Hematopoietic multipotent progenitor cell treated with erythropoietin and hydrocortisone succinate and interleukin-3 and kit ligand, for 6 days (in vitro differentiated cells): ENCODE measurements at regions not wholly inside any gene's neighbourhood (a gene's known extent, or its start where the extent isn't known, plus 50 kb on each side); places are given as distances from the start of the nearest gene placed in this dataset.
A peak's percentile ranks its signal among the peaks of the same experiment; 100 is the strongest.
"Not testable (repeated sequence)": the region's sequence is repeated elsewhere in the genome, so short reads cannot be mapped to it uniquely, and the experiment has no call there.

Experiments
- DNase-seq: peaks from one replicate; pipeline ENCODE4 v3.0.0-alpha.2; 2015

DNA sequence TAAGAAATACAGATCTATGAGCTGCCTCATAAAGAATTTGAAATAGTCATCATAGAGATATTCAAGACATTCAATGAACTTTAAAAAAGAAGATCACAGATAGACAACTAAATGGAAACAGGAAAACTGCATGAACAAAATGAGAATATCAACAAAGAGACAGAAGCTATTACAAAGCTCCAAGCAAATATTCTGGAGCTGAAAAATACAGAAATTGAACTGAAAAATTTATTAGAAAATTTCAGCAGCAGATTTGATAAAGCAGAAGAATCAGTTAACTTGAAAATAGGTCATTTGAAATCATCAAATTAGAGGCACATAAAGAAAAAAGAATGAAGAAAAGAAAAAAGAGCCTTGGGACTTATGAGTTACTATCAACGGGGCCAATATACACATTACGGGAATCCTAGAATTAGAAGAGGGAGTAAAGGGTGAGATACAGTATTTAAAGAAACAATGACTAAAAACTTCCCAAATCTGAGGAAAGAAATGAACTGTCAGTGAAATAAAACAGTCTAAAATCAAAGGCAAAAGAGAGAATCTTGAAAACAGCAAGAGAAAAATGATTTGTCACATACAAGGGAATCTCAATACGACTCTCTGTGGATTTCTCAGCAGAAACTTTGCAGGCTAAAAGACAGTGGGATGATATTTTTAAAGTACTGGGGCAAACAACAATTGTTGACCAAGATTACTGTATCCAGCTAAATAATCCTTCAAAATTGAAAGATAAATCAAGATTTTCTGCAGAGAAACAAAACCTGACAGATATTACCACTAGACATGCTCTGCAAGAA, 641.6 kb downstream of the ANKRD50 start:
- DNase-seq: no peak

- DNase-seq: not testable (repeated sequence)
Observed at GRCh38 chr4:124075276-124075675, 637.3 kb downstream of the ANKRD50 start.

GRCh38 chr4:124079174-124079780, 633.3 kb downstream of the ANKRD50 start:
- DNase-seq: no peak

- DNase-seq: no peak
Observed at GRCh38 chr4:124083711-124084110, 628.8 kb downstream of the ANKRD50 start.

GRCh38 chr4:124085561-124086180, 626.9 kb downstream of the ANKRD50 start:
- DNase-seq: peak; percentile 4

DNA sequence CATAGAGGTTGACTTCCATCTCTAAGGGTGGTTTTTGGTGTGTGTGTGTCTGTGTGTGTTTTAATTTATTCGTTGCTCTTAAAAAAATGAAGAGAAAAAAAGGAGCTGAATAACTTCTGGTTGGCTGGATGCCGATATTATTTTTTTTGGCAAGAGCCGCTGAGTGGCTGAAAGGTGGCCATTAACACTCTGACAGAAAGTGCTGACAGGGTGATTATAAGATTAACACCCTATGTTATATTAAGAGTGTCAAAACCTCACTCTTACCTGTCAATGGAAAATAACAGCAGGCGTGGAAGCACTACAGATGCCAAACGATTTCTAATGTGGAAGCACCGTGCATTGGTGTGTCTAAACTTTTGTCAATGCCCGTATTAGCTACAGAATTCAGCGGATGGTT, 622.5 kb downstream of the ANKRD50 start:
- no peak for DNase-seq

- DNase-seq: no peak
Observed at GRCh38 chr4:124092101-124092500, 620.4 kb downstream of the ANKRD50 start.

DNA sequence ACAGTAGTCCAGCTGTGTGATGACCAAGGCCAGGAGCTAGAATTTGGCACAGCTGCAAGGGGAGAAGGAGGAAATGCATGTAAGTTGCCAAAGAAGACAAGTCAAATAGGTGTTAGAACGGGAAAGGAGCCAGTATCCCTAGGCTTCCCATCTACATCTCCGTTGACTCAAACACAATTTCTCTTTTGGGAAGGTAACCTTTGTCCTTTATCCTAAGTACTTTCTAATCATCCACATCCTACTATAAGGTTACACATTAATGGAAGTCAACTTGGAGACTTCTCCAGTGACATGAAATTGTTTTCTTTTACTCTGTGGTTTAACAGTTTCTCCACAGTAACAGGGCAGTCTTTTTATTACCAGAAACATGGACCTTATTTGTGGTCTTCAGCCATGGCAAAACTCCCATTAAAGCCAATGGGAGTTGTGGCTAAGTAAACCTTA, 620.0 kb downstream of the ANKRD50 start:
- no peak for DNase-seq

- no peak for DNase-seq
Observed at GRCh38 chr4:124095621-124096020, 616.9 kb downstream of the ANKRD50 start.

GRCh38 chr4:124096290-124096689, 616.2 kb downstream of the ANKRD50 start:
- DNase-seq: no peak

DNA sequence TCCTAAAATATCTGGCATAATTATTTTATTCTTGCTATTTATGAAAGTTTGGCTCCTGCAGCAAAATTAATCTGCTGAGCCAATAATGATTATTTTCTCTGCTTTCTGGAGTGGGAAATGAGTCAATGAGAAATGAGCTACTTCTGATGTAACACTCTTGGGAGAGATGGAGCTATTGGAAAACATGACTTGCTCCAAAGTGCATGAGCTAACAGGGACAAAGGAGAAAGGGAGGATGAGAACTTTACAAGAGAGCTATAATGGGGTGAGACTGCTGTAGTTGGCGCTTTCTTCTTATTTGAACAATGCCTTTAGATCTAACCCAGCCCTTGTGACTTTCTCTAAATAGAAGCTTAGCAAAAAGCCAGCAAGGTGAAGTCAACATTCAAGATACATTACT, 615.1 kb downstream of the ANKRD50 start:
- no peak for DNase-seq

- DNase-seq: no peak
Observed at GRCh38 chr4:124104101-124104500, 608.4 kb downstream of the ANKRD50 start.

DNA sequence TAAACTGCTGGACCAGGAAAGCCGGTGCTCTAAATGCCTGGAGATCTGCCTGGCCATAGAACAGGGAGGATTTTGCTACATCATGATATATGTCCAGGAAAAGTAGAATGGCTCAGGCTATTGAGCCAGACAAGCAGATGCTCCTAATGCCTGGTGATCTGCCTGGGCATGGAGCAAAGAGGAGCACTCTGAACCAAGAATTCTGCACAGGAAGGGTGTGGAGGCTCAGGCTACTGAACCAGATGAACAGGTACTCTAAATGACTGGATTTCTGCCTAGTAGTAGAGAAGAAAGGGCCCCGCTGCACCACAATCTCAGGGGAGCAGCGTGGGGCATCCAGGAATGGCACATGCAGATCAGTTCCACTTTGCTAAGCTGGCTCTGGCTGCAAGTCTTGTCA, 607.9 kb downstream of the ANKRD50 start:
- no peak for DNase-seq

GRCh38 chr4:124105212-124105611, 607.3 kb downstream of the ANKRD50 start:
- DNase-seq: no peak

GRCh38 chr4:124111411-124111810, 601.1 kb downstream of the ANKRD50 start:
- DNase-seq: no peak

DNA sequence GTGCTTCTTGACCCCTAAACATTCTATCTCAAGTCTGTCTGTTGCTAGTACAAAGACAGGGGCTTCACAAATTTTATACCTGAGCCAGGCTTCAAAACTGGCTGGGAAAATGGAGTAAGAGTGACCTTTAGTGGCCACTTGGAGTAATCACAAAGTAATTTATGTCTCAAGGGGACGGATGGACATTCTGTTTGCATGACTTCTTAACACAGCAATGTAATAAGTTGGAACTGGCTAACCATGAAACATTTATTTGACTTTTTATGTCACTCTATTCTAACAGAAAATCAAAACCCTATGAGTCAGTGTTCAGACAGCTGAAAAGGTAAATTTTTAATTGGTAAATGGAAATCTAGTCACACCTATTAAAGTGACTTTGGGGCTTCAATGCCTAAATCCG, 600.6 kb downstream of the ANKRD50 start:
- peak; percentile 72 for DNase-seq

GRCh38 chr4:124118061-124118460, 594.5 kb downstream of the ANKRD50 start:
- DNase-seq: no peak

GRCh38 chr4:124121461-124121971, 591.0 kb downstream of the ANKRD50 start:
- DNase-seq: no peak

GRCh38 chr4:124123181-124123580, 589.4 kb downstream of the ANKRD50 start:
- no peak for DNase-seq

DNA sequence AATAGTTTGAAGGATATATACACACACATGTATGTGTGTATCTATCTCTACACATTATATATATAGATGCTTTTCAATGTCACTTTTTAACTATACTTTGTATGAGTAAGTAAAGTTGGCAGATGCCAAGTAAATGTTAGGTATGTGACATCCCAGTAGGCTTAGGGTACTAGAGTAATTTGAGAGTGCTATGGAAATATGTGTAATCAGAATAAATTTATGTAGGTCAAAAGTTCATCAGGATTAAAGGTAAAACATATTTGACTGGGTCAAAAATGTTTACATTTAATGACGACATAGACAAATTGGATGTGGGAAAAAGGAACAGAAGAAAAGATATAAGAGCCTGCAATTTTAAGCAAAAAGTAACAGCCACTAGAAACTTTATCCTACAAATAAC, 588.8 kb downstream of the ANKRD50 start:
- DNase-seq: no peak

- DNase-seq: not testable (repeated sequence)
Observed at GRCh38 chr4:124131324-124131723, 581.2 kb downstream of the ANKRD50 start.

GRCh38 chr4:124132161-124132560, 580.4 kb downstream of the ANKRD50 start:
- no peak for DNase-seq

GRCh38 chr4:124133753-124134152, 578.8 kb downstream of the ANKRD50 start:
- DNase-seq: no peak

- no peak for DNase-seq
Observed at GRCh38 chr4:124135409-124135813, 577.1 kb downstream of the ANKRD50 start.
